ENCODE measurements at regions not wholly inside any gene's neighbourhood (a gene's known extent, or its start where the extent isn't known, plus 50 kb on each side); places are given as distances from the start of the nearest gene placed in this dataset.
"Not testable (repeated sequence)": the region's sequence is repeated elsewhere in the genome, so short reads cannot be mapped to it uniquely, and the experiment has no call there.

DNA sequence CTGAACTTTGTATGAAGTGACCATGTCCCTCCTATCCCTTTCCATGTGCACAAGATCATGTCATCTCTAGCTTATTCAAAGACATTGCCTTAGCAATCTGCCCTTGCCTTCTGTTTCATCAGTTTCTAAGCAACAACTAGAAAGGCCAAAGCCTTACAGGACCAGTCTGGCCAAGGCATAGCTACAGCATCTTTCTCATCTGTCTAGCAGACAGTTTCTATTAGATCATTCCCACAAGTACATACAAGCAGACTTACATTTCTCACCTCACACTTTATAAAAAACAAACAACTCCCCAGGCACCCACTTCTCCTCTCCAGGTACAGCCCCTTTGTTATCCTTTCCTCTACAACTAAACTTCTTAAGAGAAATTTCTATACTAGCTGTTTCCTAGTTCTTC, 188.7 kb upstream of the AADAT start:
- DNase-seq (ENCODE audit: low read depth in 2 of 2) = no peak

DNA sequence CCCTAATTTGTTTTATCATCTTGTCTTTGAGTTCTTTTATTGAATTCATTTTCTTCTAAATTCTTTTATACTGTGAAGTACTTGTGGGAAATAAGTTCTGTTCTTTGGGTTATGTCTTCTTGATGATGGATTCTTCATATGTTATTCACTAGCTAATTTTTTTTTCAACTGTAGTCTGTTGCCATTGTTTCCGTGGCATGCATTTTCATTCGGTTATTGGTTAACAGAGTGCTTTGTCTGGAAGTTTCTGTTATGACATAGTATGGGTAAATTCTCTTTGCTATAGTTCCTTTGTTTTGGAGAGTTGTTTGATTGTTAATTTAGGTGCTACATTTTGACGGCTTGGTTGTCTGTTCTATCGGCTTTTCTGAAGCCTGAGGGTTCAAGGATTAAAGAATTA, 184.9 kb upstream of the AADAT start:
- DNase-seq (ENCODE audit: low read depth in 2 of 2) = no peak

DNA sequence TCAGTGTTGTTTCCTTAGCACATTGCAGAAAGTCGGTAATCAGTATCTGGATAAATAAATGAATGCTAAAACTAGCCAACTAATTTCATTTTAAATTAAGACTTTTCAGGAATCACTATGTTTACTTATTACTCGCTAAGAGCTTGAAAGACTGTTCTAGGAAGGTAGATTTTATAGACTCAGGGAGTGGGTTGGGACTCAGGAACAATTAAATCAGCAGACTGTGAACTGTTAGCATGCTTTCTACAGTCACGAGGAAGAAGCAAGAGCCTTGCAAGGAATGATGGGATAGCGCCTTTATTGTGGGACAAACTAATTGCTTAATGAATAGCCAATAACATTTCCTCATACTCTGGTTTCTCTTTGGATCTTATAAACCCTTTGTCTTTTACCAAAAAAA, 183.2 kb upstream of the AADAT start:
- no peak for DNase-seq (ENCODE audit: low read depth in 2 of 2)

DNA sequence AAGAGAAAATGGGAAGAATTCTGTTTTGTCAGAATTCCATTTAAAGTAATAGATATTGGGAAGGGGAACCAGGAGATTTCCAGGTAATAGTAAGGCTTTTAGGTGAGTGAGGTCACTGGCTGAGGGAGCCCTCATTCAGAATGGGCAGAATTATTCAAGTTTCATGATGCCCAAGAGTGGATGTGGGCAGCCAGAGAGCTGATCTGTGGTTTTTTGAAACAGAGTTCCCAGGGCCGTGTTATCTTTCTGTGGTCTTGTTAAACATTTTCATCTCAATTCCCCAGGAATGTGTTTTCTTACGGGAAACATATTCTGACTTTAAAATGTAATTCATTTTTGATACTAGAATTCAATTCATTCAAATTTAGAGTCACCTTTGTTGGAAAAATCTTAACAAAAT, 182.0 kb upstream of the AADAT start:
- DNase-seq (ENCODE audit: low read depth in 2 of 2) = no peak

DNA sequence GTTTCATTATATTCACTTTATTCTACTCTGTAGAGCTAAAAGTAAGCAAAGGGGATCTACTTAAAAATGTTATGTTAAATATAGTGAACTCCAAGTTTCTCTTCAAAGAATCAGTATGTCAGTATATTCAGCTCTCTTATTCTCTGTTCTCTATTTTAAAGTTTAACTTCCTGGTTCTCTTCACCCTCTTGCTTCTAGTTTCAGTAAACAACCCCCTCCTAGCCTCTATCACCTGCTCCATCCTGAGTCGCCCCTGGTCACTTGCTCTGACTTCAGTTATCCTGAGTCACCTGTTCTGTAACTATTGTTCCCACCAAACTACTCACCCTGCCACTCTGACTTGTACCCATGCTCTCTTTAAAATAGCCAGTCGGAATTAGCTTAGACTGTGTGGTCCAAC, 180.9 kb upstream of the AADAT start:
- no peak for DNase-seq (ENCODE audit: low read depth in 2 of 2)

GRCh38 chr4:170269950-170270349, 180.2 kb upstream of the AADAT start:
- DNase-seq (ENCODE audit: low read depth in 2 of 2) = no peak

DNA sequence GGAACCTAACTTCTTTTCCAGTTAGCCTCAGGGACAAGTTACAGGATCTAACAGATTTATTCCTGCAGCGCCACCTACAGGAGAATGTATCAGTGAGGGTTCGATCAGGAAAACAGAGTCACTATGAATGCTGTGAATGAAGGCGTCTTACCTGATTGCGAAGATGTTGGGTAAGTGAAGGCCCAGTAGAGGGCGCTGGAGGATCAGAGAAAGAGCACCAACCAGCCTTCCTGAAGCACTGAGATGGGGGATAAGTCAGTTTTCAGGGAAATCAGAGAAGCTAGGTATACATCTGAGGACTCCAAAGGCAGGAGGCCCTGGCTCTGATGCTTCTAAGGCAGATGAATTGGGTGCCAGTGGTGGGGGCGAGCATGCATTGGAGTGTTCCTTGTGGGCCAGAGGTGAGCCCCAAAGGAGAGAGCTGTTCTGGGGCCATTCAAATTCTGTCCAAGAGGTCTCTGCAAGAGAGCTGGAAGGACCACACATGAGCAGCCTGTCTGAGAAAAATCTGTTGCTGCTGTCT, 169.9 kb upstream of the AADAT start:
- peak in 1 of 2 experiments; percentile 29 for DNase-seq (ENCODE audit: low read depth in 2 of 2)

GRCh38 chr4:170256807-170257206, 167.1 kb upstream of the AADAT start:
- no peak for DNase-seq (ENCODE audit: low read depth in 2 of 2)

DNA sequence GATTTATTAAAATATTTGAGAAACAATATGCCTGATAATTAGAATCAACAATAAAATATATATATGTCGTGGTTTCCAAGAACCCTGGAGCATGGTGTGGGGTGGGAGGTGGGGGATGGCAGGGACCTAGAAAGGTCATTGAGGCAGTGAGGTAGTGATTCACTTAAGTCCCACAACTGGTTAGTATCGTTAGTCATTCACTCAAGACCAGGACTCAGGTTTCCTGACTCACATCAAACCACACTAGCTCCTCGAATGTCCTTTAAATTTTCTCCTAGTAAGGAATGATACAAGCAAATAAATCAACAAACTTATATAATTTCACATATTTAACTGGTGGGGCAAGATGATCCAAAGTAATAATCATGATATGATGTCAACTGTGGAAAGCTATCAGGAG, 158.8 kb upstream of the AADAT start:
- DNase-seq (ENCODE audit: low read depth in 2 of 2) = no peak

DNA sequence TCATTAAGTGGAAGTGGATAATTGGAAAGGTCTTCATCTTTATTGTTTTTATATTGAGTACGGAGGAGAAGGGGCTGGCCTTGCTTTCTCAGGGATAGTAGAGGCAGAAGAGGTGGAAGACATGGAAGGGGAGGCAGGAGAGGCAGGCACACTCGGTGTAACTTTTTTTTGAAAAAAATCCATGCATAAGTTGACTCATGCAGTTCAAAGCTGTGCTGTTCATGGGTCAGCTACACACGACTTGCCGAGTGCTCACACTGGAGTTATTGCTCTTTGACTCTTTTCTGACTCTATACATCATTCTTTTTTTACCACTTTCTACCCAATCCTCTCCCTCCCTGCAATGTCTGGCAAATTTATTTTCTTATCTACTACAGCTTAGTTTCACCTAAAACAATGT, 158.3 kb upstream of the AADAT start:
- DNase-seq (ENCODE audit: low read depth in 2 of 2) = no peak

GRCh38 chr4:170247596-170247995, 157.8 kb upstream of the AADAT start:
- DNase-seq (ENCODE audit: low read depth in 2 of 2) = no peak

DNA sequence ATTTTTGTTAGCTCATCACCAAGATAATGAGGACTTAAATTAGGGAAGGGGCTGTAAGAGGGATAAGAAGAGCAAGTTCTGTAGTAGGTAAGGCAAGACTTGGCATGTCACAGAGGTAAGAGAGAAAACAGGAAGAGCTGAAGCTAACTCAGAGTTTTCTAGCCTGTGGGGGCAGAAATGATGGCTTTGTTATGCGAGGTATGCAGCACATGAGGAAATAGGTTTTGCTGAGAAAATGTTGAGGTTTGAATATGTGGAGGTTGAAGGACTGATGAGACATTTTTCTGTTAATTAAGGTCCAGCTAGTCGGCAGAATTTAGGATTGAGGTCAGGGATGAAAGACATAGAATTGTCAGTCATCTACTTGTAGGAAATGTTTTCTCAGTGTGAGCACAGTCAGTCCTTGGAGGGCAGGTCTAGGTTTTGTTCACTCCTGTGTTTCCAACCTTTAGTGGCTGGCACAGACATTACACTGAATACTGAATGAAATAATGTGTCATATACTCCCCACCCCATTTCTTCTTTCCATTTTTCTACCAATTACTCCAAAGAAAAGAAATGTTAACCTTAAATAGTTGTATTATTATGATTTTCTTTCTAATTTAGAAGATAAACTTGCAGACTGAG, 154.0 kb upstream of the AADAT start:
- DNase-seq (ENCODE audit: low read depth in 2 of 2) = no peak

GRCh38 chr4:170242471-170242870, 152.7 kb upstream of the AADAT start:
- DNase-seq (ENCODE audit: low read depth in 2 of 2) = no peak

DNA sequence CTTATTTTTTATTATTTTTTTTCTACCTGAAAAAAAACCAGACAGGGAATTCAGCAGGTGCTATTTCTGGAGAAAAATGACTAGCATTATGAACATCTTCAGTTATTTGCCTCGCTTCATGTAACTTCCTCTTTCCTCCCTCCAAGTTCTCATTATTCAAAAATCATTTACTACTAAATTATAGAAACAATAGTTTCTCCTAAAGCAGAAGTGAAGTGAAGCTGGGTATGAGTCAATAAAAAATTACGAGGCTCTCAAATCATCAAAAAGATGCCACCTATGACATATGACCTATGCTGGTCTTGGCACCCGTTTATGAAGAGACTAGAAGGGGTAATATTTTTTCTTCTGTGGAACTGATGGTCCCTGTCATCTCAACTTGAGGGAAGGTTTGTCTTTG, 145.0 kb upstream of the AADAT start:
- no peak for DNase-seq (ENCODE audit: low read depth in 2 of 2)

- DNase-seq (ENCODE audit: low read depth in 2 of 2) = no peak
Observed at GRCh38 chr4:170231377-170231776, 141.6 kb upstream of the AADAT start.

DNA sequence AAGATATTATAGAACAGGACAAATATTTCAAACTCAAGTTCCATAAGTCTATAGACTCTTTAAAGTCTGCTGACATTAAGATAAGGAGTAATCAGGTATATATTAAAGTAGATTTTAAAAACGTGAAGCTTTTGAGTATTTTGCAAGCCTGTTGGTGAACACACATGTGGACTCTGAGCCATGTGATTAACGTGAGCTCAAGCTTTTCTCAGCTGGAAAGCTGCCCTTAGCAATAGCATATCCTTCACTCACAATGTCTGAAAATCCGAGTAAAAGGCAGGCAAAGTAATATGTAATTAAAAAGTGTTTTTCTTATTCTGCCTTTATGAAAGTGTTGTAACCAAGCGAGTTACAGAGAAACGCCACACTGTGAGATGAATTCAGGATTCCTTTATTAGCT, 140.5 kb upstream of the AADAT start:
- DNase-seq (ENCODE audit: low read depth in 2 of 2) = no peak

DNA sequence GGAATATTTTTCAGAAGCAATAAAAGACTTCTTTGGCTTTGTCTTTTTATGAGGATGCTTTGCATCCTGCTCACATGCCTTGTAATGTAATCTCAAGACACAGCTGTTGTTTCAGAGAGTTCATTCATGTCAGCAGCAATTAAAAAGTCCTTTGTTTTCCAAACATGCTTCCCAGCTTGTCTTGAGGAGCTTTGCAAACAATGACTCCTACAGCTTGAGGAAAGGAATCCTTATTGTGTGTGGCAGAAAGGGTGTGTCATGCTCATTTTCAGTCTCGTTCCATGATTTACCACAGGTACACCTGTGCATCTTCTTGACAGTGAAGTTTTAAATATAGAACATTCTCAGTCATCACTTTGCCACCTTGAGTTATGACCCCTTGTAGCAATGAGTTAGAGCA, 139.2 kb upstream of the AADAT start:
- no peak for DNase-seq (ENCODE audit: low read depth in 2 of 2)

DNA sequence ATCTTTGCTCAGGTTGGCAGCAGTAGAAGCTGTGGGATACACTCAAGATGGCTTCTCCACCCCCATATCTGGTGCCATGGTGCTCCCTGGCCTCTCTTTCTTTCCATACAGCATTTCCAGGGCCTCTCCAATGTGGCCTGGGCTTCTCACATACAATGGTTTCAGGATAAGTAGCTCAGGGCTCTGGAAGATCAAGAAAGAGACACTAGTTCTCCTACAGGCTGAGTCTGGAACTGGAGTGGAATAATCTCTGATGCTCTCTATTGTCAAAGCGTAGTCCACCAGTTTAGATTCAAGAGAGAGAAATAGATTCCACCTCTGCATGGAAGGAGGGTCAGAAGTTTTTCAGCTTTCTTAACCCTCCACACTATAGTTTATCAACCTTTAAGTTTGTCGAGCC, 138.2 kb upstream of the AADAT start:
- DNase-seq (ENCODE audit: low read depth in 2 of 2) = no peak

DNA sequence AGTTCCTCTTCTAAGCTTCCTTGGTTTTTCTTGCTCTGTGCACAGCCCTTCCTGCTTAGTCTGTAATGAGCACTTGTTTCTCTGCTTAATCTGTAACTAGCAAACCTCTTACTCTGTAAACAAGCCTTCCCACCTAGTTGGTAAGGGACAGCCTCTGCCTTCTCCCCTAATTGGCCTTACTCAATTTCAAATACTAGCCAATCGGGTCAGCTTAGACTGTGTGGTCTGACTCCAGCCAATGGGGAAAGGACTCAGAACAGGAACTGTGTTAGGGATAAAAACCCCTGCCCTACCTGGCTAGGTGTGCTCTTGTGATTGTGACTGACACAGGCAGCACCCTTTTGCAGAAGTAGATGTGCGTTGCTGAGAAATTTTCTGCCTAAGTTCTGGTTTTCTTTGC, 136.5 kb upstream of the AADAT start:
- DNase-seq (ENCODE audit: low read depth in 2 of 2) = no peak

- DNase-seq (ENCODE audit: low read depth in 2 of 2) = no peak
Observed at GRCh38 chr4:170214731-170215130, 125.0 kb upstream of the AADAT start.

- no peak for DNase-seq (ENCODE audit: low read depth in 2 of 2)
Observed at GRCh38 chr4:170214101-170214500, 124.3 kb upstream of the AADAT start.

DNA sequence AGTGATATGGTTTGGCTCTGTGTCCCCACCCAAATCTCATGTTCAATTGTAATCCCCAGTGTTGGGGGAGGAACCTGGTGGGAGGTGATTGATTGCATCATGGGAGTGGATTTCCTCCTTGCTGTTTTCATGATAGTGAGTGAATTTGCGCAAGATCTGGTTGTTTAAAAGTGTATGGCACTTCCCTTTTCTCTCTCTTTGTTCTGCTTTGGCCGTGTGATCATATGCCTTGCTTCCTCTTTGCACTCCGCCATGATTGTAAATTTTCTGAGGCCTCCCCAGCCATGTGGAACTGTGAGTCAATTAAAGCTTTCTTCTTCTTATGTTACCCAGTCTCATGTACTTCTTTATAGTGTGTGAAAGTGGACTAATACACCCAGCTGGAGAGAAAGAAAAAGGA, 113.0 kb upstream of the AADAT start:
- DNase-seq (ENCODE audit: low read depth in 2 of 2) = no peak

DNA sequence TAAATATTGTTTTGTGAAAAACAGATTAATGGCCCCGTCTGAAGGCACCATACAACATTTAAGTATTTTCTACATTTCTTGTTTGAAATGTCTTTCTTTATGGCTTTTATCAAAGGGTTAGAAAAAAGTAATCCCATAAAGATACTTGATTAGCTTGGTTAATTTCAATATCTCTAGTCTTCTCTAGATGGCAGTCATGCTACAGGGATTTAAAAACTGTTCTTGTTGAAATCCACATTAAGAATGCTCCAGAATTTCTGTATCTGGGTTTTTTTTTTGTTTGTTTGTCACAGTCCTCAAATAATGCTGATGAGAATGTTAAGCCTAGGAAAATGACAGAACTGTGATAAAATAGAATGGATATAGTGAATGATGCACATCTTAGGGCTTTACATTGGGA, 109.0 kb upstream of the AADAT start:
- no peak for DNase-seq (ENCODE audit: low read depth in 2 of 2)

- DNase-seq (ENCODE audit: low read depth in 2 of 2) = not testable (repeated sequence)
Observed at GRCh38 chr4:170194794-170195193, 105.0 kb upstream of the AADAT start.
